HCT116 (cell line): ENCODE measurements at regions not wholly inside any gene's neighbourhood (a gene's known extent, or its start where the extent isn't known, plus 50 kb on each side); places are given as distances from the start of the nearest gene placed in this dataset.

ENCODE experiments used
- ATAC-seq: fragments of 200-7000 bp; cut with Tn5 transposase; 2 replicates; pipeline ENCODE4 v1.9.1; 2020; ENCODE audit warnings: mild to moderate bottlenecking, moderate library complexity
- BruUV-seq: library from RNA; stranded (reverse); fragments of 400-500 nt; replicated peaks from 2 replicates; lab custom pipeline; 2021; lab: Mats Ljungman, UMichigan
- CTCF ChIA-PET: fragments of 300-600 bp; sonication (Branson Sonifier 250); formaldehyde crosslinking; loops from one replicate; lab custom pipeline; 2021; ENCODE audit warnings: antibody characterized with exemption; lab: Charles Lee
- POLR2A ChIA-PET: fragments of 300-600, 350-600 bp; sonication (Branson Sonifier 250); formaldehyde crosslinking; loops from one replicate; lab custom pipeline; 2021; ENCODE audit warnings: antibody characterized with exemption; lab: Charles Lee
- RAD21 ChIA-PET, 2 experiments: fragments of 300-600 bp; sonication (Branson Sonifier 250); formaldehyde crosslinking; loops; one replicate each; lab custom pipeline; 2023; ENCODE audit warnings: low total read pairs in 2 of 2; ENCODE audit not compliant: uncharacterized antibody in 2 of 2, unreplicated experiment in 2 of 2, low non-redundant PET in 1 of 2; lab: Charles Lee
- DNase-seq: peaks from one replicate; pipeline ENCODE4 v3.0.0-alpha.2; 2010; ENCODE audit warnings: low read depth, low spot score
- H2AFZ ChIP-seq: fragments of 200-600 bp; shearing (Covaris generic), sonication (generic); 2 replicates; pipeline ENCODE4 v1.6.1; 2017; ENCODE audit warnings: low read depth, mixed run types, mixed read lengths, antibody characterized with exemption, low read length; ENCODE audit not compliant: poor library complexity, severe bottlenecking
- H3K27ac ChIP-seq: 2 replicates; pipeline ENCODE4 v1.5.1; 2012; ENCODE audit warnings: low read depth, low read length
- H3K27me3 ChIP-seq: fragments of 200-600 bp; sonication (generic); 2 replicates; pipeline ENCODE4 v1.6.1; 2016; ENCODE audit warnings: mixed run types, low read length, mixed read lengths; ENCODE audit not compliant: insufficient read depth
- H3K36me3 ChIP-seq, 2 experiments: fragments of 200-500 bp in 1 of 2; fragments of 200-600 bp in 1 of 2; sonication (Bioruptor generic) in 1 of 2; sonication (generic) in 1 of 2; 2 replicates each; pipeline versions ENCODE4 v1.5.1 to v1.6.1; 2014 to 2016; ENCODE audit warnings: low read length in 2 of 2, inconsistent platforms in 1 of 2, mixed read lengths in 1 of 2, mixed run types in 1 of 2; ENCODE audit not compliant: insufficient read depth in 2 of 2, control insufficient read depth in 1 of 2
- H3K4me1 ChIP-seq, 2 experiments: fragments of 200-600 bp in 1 of 2; sonication (generic) in 1 of 2; 2 replicates each; pipeline versions ENCODE4 v1.5.1 to v1.6.1; 2012 to 2017; ENCODE audit warnings: low read length in 2 of 2, inconsistent platforms in 1 of 2, mild to moderate bottlenecking in 1 of 2, mixed read lengths in 1 of 2, mixed run types in 1 of 2, moderate library complexity in 1 of 2; ENCODE audit not compliant: insufficient read depth in 2 of 2, control insufficient read depth in 1 of 2
- H3K4me2 ChIP-seq: fragments of 200-600 bp; sonication (generic); 2 replicates; pipeline ENCODE4 v1.6.1; 2017; ENCODE audit warnings: mixed run types, low read length, mixed read lengths
- H3K4me3 ChIP-seq, 2 experiments: fragments of 200-600 bp in 1 of 2; sonication (generic) in 1 of 2; replicated peaks in 1 of 2; 2 replicates each; pipeline ENCODE4 v1.5.1; 2011 to 2016; ENCODE audit warnings: low read length in 2 of 2, control low read depth in 1 of 2, low read depth in 1 of 2, mild to moderate bottlenecking in 1 of 2, mixed read lengths in 1 of 2, mixed run types in 1 of 2
- H3K79me2 ChIP-seq: fragments of 200-600 bp; sonication (generic); 2 replicates; pipeline ENCODE4 v1.6.1; 2017; ENCODE audit warnings: mild to moderate bottlenecking, mixed run types, low read length, moderate library complexity, mixed read lengths; ENCODE audit not compliant: insufficient read depth
- H3K9ac ChIP-seq: fragments of 200-600 bp; sonication (generic); 2 replicates; pipeline ENCODE4 v1.6.1; 2016; ENCODE audit warnings: low read length, mixed read lengths
- H3K9me2 ChIP-seq: fragments of 200-600 bp; sonication (generic), shearing (Covaris generic); 2 replicates; pipeline ENCODE4 v1.6.1; 2017; ENCODE audit warnings: mixed run types, mild to moderate bottlenecking, moderate library complexity; ENCODE audit not compliant: insufficient read depth
- H3K9me3 ChIP-seq, 2 experiments: fragments of 200-500 bp in 1 of 2; fragments of 200-600 bp in 1 of 2; sonication (Bioruptor generic) in 1 of 2; sonication (generic) in 1 of 2; 2 replicates each; pipeline ENCODE4 v1.6.1; 2014 to 2017; ENCODE audit warnings: low read length in 2 of 2, mixed read lengths in 2 of 2, inconsistent platforms in 1 of 2, low read depth in 1 of 2, mild to moderate bottlenecking in 1 of 2, mixed run types in 1 of 2, moderate library complexity in 1 of 2; ENCODE audit not compliant: control insufficient read depth in 1 of 2, insufficient read depth in 1 of 2
- H4K20me1 ChIP-seq: fragments of 200-600 bp; sonication (generic), shearing (Covaris generic); 2 replicates; pipeline ENCODE4 v1.6.1; 2017; ENCODE audit warnings: mixed run types, mild to moderate bottlenecking, moderate library complexity; ENCODE audit not compliant: insufficient read depth
- ATF3 ChIP-seq: IDR thresholded peaks from 2 replicates; pipeline ENCODE4 v1.6.1; 2012
- CBX3 ChIP-seq: IDR thresholded peaks from 2 replicates; pipeline ENCODE4 v1.6.1; 2012; ENCODE audit warnings: low read depth
- CEBPB ChIP-seq: IDR thresholded peaks from 2 replicates; pipeline ENCODE4 v1.6.1; 2012; ENCODE audit warnings: low read depth
- CTCF ChIP-seq, 3 experiments: fragments of 200-600 bp in 1 of 3; sonication (generic) in 1 of 3; IDR thresholded peaks in 2 of 3; conservative IDR thresholded peaks in 1 of 3; 2 replicates each; pipeline ENCODE4 v1.5.1; 2012 to 2017; ENCODE audit warnings: low read depth in 2 of 3, low read length in 2 of 3, antibody characterized with exemption in 1 of 3, borderline replicate concordance in 1 of 3, control low read depth in 1 of 3, mild to moderate bottlenecking in 1 of 3, mixed read lengths in 1 of 3, mixed run types in 1 of 3, moderate library complexity in 1 of 3; ENCODE audit not compliant: insufficient read depth in 1 of 3
- ELF1 ChIP-seq: IDR thresholded peaks from 2 replicates; pipeline ENCODE4 v1.6.1; 2012; ENCODE audit warnings: low read depth, borderline replicate concordance
- EZH2 ChIP-seq: fragments of 200-600 bp; sonication (generic); IDR thresholded peaks from 2 replicates; pipeline ENCODE4 v1.6.1; 2017; ENCODE audit warnings: antibody characterized with exemption, mixed run types
- EZH2phosphoT487 ChIP-seq: fragments of 200-600 bp; IDR thresholded peaks from 2 replicates; pipeline ENCODE4 v1.6.1; 2018; ENCODE audit warnings: antibody characterized with exemption, borderline replicate concordance
- FOSL1 ChIP-seq: IDR thresholded peaks from 2 replicates; pipeline ENCODE4 v1.6.1; 2012; ENCODE audit warnings: low read depth
- JUND ChIP-seq: IDR thresholded peaks from 2 replicates; pipeline ENCODE4 v1.6.1; 2012
- MAX ChIP-seq: IDR thresholded peaks from 2 replicates; pipeline ENCODE4 v1.6.1; 2012
- POLR2AphosphoS5 ChIP-seq: IDR thresholded peaks from 2 replicates; pipeline ENCODE4 v1.6.1; 2011; ENCODE audit warnings: mild to moderate bottlenecking, low read depth, low read length, moderate library complexity
- REST ChIP-seq: IDR thresholded peaks from 2 replicates; pipeline ENCODE4 v1.6.1; 2012; ENCODE audit warnings: low read depth
- SIN3A ChIP-seq: IDR thresholded peaks from 2 replicates; pipeline ENCODE4 v1.6.1; 2012; ENCODE audit warnings: low read depth
- SP1 ChIP-seq: IDR thresholded peaks from 2 replicates; pipeline ENCODE4 v1.6.1; 2012; ENCODE audit warnings: low read depth
- TCF7L2 ChIP-seq: IDR thresholded peaks from 2 replicates; pipeline ENCODE4 v1.7.0; 2011; ENCODE audit warnings: borderline replicate concordance, inconsistent platforms; ENCODE audit not compliant: insufficient read depth, insufficient read length; ENCODE audit errors: extremely low read depth
- YY1 ChIP-seq: IDR thresholded peaks from 2 replicates; pipeline ENCODE4 v1.6.1; 2011; ENCODE audit warnings: low read length, low read depth, moderate library complexity, mild to moderate bottlenecking; ENCODE audit not compliant: insufficient replicate concordance; ENCODE audit errors: extremely low read depth
- ZBTB33 ChIP-seq: IDR thresholded peaks from 2 replicates; pipeline ENCODE4 v1.6.1; 2011; ENCODE audit warnings: mild to moderate bottlenecking, low read length, moderate library complexity; ENCODE audit not compliant: insufficient replicate concordance; ENCODE audit errors: extremely low read depth
- ZNF274 ChIP-seq: fragments of 200-500 bp; sonication (Bioruptor generic); IDR thresholded peaks from 2 replicates; pipeline ENCODE4 v1.6.1; 2014; ENCODE audit warnings: mild to moderate bottlenecking, low read depth, low read length, inconsistent platforms
- intact Hi-C: fragments of 100-400 bp; cut with micrococcal nuclease; formaldehyde crosslinking; loops from 2 replicates; pipeline ENCODE4 v1.10.0; 2022

GRCh38 chr11:32332990-32333319, 102.4 kb downstream of the WT1 start:
- Histone ChIP-seq H3K4me2 (no peak overlapping the region), H3K9me3 (peaks cover 0 to 6% of the 10 kb centered on the region in 2 experiments; a peak in 1 of 4 replicates), H3K4me3 (no peak overlapping the region), H3K4me1 (no peaks in the 10 kb centered on the region), H3K9ac (no peak overlapping the region), H3K79me2 (no peaks in the 10 kb centered on the region), H4K20me1 (no peaks in the 10 kb centered on the region), H3K27me3 (no peaks in the 10 kb centered on the region), H2AFZ (no peak overlapping the region), H3K36me3 (no peaks in the 10 kb centered on the region), H3K9me2 (no peaks in the 10 kb centered on the region), H3K27ac (no peak overlapping the region)
- ChIA-PET CTCF (no interaction called here), POLR2A (no interaction called here), RAD21 (no interaction called here)
- no TSS peak for BruUV-seq
- TF ChIP-seq JUND (no peak), ATF3 (no peak), POLR2AphosphoS5 (no peak), REST (no peak), EZH2phosphoT487 (no peak), MAX (no peak), YY1 (no peak), ZBTB33 (no peak), EZH2 (no peak), TCF7L2 (no peak), SIN3A (no peak), FOSL1 (no peak), CBX3 (no peak), CEBPB (no peak), SP1 (no peak), ELF1 (no peak), ZNF274 (no peak), CTCF (IDR thresholded peaks at IDR 0.05 in 2 of 3, conservative IDR thresholded peaks at IDR 0.05 in 1 of 3; ENCODE audit: borderline replicate concordance in 1 of 3, insufficient read depth in 1 of 3, low read depth in 2 of 3, low read length in 2 of 3) (no peak)
- no peak for DNase-seq
- intact Hi-C loops = no loop called here
- no peak for ATAC-seq
